ENCODE measurements at regions not wholly inside any gene's neighbourhood (a gene's known extent, or its start where the extent isn't known, plus 50 kb on each side); places are given as distances from the start of the nearest gene placed in this dataset.

DNA sequence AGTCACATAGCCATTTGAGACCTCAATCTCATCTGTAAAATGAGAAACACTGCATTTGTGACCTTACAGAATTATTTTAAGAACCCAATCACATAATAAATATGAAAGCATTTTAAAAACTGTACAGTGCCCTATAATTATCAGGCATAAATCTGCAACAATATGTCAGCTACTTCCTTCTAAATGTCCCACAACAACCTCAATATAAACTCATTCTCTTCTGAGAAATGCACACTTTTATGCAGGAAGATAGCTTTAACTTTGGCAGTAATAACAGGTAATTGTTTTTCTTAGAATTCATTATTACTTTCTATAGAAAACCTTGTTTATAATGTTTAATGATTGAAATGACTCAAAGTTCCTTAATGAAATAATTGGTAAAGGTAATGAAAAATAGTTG is 400.7 kb upstream of the AGTR1 start:
- TF ChIP-seq, protein P1, sequence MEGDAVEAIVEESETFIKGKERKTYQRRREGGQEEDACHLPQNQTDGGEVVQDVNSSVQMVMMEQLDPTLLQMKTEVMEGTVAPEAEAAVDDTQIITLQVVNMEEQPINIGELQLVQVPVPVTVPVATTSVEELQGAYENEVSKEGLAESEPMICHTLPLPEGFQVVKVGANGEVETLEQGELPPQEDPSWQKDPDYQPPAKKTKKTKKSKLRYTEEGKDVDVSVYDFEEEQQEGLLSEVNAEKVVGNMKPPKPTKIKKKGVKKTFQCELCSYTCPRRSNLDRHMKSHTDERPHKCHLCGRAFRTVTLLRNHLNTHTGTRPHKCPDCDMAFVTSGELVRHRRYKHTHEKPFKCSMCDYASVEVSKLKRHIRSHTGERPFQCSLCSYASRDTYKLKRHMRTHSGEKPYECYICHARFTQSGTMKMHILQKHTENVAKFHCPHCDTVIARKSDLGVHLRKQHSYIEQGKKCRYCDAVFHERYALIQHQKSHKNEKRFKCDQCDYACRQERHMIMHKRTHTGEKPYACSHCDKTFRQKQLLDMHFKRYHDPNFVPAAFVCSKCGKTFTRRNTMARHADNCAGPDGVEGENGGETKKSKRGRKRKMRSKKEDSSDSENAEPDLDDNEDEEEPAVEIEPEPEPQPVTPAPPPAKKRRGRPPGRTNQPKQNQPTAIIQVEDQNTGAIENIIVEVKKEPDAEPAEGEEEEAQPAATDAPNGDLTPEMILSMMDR (IDR thresholded peaks at IDR 0.05) = no peak
- TF ChIP-seq POLR2A (IDR thresholded peaks at IDR 0.05; ENCODE audit: low read depth) = no peak
